LHCN-M2 (cell line): ENCODE measurements at regions not wholly inside any gene's neighbourhood (a gene's known extent, or its start where the extent isn't known, plus 50 kb on each side); places are given as distances from the start of the nearest gene placed in this dataset.
"Not testable (repeated sequence)": the region's sequence is repeated elsewhere in the genome, so short reads cannot be mapped to it uniquely, and the experiment has no call there.

Experiments used
- DNase-seq: peaks from one replicate; pipeline ENCODE4 v3.0.0-alpha.2; 2012; ENCODE audit warnings: low read depth

GRCh38 chr21:16116069-16116468 is 386.3 kb downstream of the USP25 start:
- DNase-seq: no peak

GRCh38 chr21:16116798-16117197 is 387.0 kb downstream of the USP25 start:
- no peak for DNase-seq

GRCh38 chr21:16117331-16117730 is 387.5 kb downstream of the USP25 start:
- DNase-seq: no peak

GRCh38 chr21:16117851-16118590 is 388.2 kb downstream of the USP25 start:
- peak; percentile 79 for DNase-seq

GRCh38 chr21:16124378-16125138 is 394.8 kb downstream of the USP25 start:
- peak; percentile 82 for DNase-seq

- no peak for DNase-seq
Measured at GRCh38 chr21:16125274-16125673, 395.5 kb downstream of the USP25 start.

GRCh38 chr21:16132453-16132852 is 402.7 kb downstream of the USP25 start:
- not testable (repeated sequence) for DNase-seq

GRCh38 chr21:16133248-16133647 is 403.5 kb downstream of the USP25 start:
- DNase-seq: no peak

GRCh38 chr21:16134134-16134533 is 404.4 kb downstream of the USP25 start:
- no peak for DNase-seq

GRCh38 chr21:16137106-16137505 is 407.3 kb downstream of the USP25 start:
- no peak for DNase-seq

GRCh38 chr21:16145052-16145451 is 415.3 kb downstream of the USP25 start:
- DNase-seq: no peak

- no peak for DNase-seq
Measured at GRCh38 chr21:16145479-16145878, 415.7 kb downstream of the USP25 start.

GRCh38 chr21:16154321-16154720 is 424.5 kb downstream of the USP25 start:
- DNase-seq: no peak

- DNase-seq: no peak
Measured at GRCh38 chr21:16154951-16155635, 425.3 kb downstream of the USP25 start.

- DNase-seq: no peak
Measured at GRCh38 chr21:16156841-16157489, 427.2 kb downstream of the USP25 start.

GRCh38 chr21:16159213-16159970 is 429.6 kb downstream of the USP25 start:
- DNase-seq: no peak

GRCh38 chr21:16159971-16160350 is 430.2 kb downstream of the USP25 start:
- no peak for DNase-seq

GRCh38 chr21:16162953-16163352 is 433.2 kb downstream of the USP25 start:
- DNase-seq: no peak

- DNase-seq: no peak
Measured at GRCh38 chr21:16169102-16169511, 439.3 kb downstream of the USP25 start.

GRCh38 chr21:16169779-16170178 is 440.0 kb downstream of the USP25 start:
- no peak for DNase-seq

GRCh38 chr21:16176570-16176969 is 446.8 kb downstream of the USP25 start:
- peak; percentile 15 for DNase-seq
